HEK293 (cell line): ENCODE measurements at regions not wholly inside any gene's neighbourhood (a gene's known extent, or its start where the extent isn't known, plus 50 kb on each side); places are given as distances from the start of the nearest gene placed in this dataset.

Experiments used
- CTCF ChIP-seq: fragments of 450-650 bp; formaldehyde crosslinking; IDR thresholded peaks from 2 replicates; pipeline ENCODE4 v1.5.1; 2016; ENCODE audit warnings: missing biosample characterization, missing genetic modification characterization
- ZBTB49 ChIP-seq: fragments of 450-650 bp; formaldehyde crosslinking; IDR thresholded peaks from 2 replicates; pipeline ENCODE4 v1.5.1; 2016; ENCODE audit warnings: missing biosample characterization, missing genetic modification characterization, low read depth
- ZNF10 ChIP-seq: fragments of 450-650 bp; formaldehyde crosslinking; IDR thresholded peaks from 2 replicates; pipeline ENCODE4 v1.5.1; 2017; ENCODE audit warnings: missing biosample characterization, missing genetic modification characterization
- ZNF324 ChIP-seq: fragments of 450-650 bp; formaldehyde crosslinking; IDR thresholded peaks from 2 replicates; pipeline ENCODE4 v1.5.1; 2016; ENCODE audit warnings: missing biosample characterization, missing genetic modification characterization
- ZSCAN4 ChIP-seq: fragments of 450-650 bp; formaldehyde crosslinking; IDR thresholded peaks from 2 replicates; pipeline ENCODE4 v1.5.1; 2017; ENCODE audit warnings: missing biosample characterization, missing genetic modification characterization

DNA sequence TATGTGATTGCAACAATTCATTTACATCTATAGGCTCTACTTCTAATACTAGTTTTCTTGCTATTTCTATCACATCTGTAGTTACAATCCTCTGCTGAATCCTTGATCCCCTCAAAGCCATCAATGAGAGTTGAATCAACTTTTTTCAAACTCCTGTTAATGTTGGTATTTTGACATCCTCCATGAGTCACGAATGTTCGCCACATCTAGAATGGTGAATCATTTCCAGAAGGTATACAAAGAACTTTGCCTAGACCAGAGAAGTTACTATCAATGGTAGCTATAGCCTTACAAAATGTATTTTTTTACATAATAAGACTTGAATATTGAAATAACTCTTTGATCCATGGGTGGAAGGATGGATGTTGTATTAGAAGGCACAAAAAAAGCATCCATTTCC lies 110.0 kb downstream of the AMY1C start:
- TF ChIP-seq CTCF (tag by site-specific recombination) (no peak), ZSCAN4 (tag by site-specific recombination) (no peak), ZNF10 (no peak), ZNF324 (tag by site-specific recombination) (no peak), ZBTB49 (no peak)
